Esophagus muscularis mucosa (tissue), 4 donors: ENCODE measurements at regions not wholly inside any gene's neighbourhood (a gene's known extent, or its start where the extent isn't known, plus 50 kb on each side); places are given as distances from the start of the nearest gene placed in this dataset.
A peak's percentile ranks its signal among the peaks of the same experiment; 100 is the strongest.
"Not testable (repeated sequence)": the region's sequence is repeated elsewhere in the genome, so short reads cannot be mapped to it uniquely, and the experiment has no call there.

ENCODE experiments used
- DNase-seq: peaks from one replicate; pipeline ENCODE4 v3.0.0-alpha.2; 2017; ENCODE audit errors: extremely low spot score
- H3K27ac ChIP-seq, 4 donors: fragments of 200-600 bp; sonication (generic); replicated peaks in 1 of 4; 1 replicate in 3 of 4; 2 replicates in 1 of 4; pipeline ENCODE4 v1.5.1; 2016 to 2019; ENCODE audit warnings: mild to moderate bottlenecking in 1 of 4
- H3K27me3 ChIP-seq, 4 donors: fragments of 200-600 bp; sonication (generic); one replicate each; pipeline versions ENCODE4 v1.5.1 to v1.6.0; 2016 to 2019
- H3K36me3 ChIP-seq, 4 donors: fragments of 200-600 bp; sonication (generic); one replicate each; pipeline ENCODE4 v1.5.1; 2016 to 2019
- H3K4me1 ChIP-seq, 4 donors: fragments of 200-600 bp; sonication (generic); one replicate each; pipeline ENCODE4 v1.5.1; 2016 to 2019
- H3K4me3 ChIP-seq, 4 donors: fragments of 200-600 bp; sonication (generic); 1 replicate in 2 of 4; 2 replicates in 2 of 4; pipeline ENCODE4 v1.5.1; 2016 to 2019; ENCODE audit warnings: mild to moderate bottlenecking in 4 of 4, moderate library complexity in 1 of 4
- H3K9me3 ChIP-seq, 4 donors: fragments of 200-600 bp; sonication (generic); 1 replicate in 3 of 4; 2 replicates in 1 of 4; pipeline ENCODE4 v1.5.1; 2016 to 2019
- CTCF ChIP-seq, 3 experiments: fragments of 200-600 bp in 2 of 3; fragments of 450-650 bp in 1 of 3; sonication (generic) in 2 of 3; IDR thresholded peaks; one replicate each; pipeline ENCODE4 v1.5.1; 2017 to 2019; ENCODE audit warnings: antibody characterized with exemption in 3 of 3, mild to moderate bottlenecking in 2 of 3, moderate library complexity in 1 of 3
- EP300 ChIP-seq: sonication (generic); formaldehyde crosslinking; IDR thresholded peaks from one replicate; pipeline ENCODE4 v1.6.1; 2017; ENCODE audit warnings: antibody characterized with exemption
- POLR2A ChIP-seq: fragments of 450-650 bp; IDR thresholded peaks from one replicate; pipeline ENCODE4 v1.6.1; 2017; ENCODE audit warnings: antibody characterized with exemption, moderate library complexity, mild to moderate bottlenecking, low read depth
- POLR2AphosphoS5 ChIP-seq, 2 donors: sonication (generic); formaldehyde crosslinking; IDR thresholded peaks; one replicate each; pipeline ENCODE4 v1.6.1; 2017; ENCODE audit warnings: antibody characterized with exemption in 2 of 2
- WGBS: methylation state at CpG from one replicate; pipeline ENCODE4 v1.1.5; 2018; 5-methylcytosine and 5-hydroxymethylcytosine counted together
- intact Hi-C: fragments of 100-400 bp; cut with DNase I; formaldehyde crosslinking; loops from one replicate; pipeline ENCODE4 v1.15.1; 2023

- Histone ChIP-seq H3K27ac (no peak overlapping the region), H3K27me3 (no peaks in the 10 kb centered on the region), H3K4me3 (no peak overlapping the region), H3K4me1 (no peaks in the 10 kb centered on the region), H3K9me3 (no peaks in the 10 kb centered on the region), H3K36me3 (no peaks in the 10 kb centered on the region)
- TF ChIP-seq POLR2A (no peak), CTCF (IDR thresholded peaks at IDR 0.05) (no peak), POLR2AphosphoS5 (IDR thresholded peaks at IDR 0.05) (no peak), EP300 (no peak)
- intact Hi-C loops, result no loop called here
- no peak for DNase-seq
- 51% methylated on average over 5 of the region's 5 CpGs for WGBS
Measured at GRCh38 chr19:20444202-20444885, 121.2 kb downstream of the ZNF737 start.

DNA sequence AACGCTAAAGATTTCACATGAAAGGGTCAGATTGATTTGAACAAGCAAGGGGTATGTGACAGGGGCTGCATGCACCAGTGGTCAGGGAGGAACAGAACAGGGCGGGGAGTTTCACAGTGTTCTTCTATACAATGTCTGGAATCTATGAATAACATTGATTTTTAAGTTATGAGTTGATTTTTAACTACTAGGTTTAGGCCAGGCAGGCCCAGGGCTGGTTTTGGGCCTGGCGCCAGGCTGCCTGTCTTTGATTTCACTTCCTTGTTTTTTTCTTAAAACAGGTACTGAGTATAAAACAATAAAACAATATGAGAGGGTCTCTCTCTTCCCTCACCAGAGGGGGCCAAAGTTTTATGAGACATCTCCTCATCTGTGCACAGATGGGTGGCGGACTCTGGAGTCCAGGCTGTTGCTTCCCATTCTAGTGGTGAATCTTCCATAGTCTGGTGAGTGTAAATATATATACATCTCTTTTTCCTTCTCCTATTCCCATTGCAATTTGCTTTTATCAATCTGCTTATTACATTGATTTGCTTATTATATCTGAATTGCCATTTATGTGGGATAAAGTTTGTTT is 133.2 kb downstream of the ZNF737 start:
- H3K27me3 ChIP-seq, H3K4me3 ChIP-seq, H3K36me3 ChIP-seq, H3K4me1 ChIP-seq, H3K27ac ChIP-seq, DNase-seq, H3K9me3 ChIP-seq, intact Hi-C loops: not testable (repeated sequence)
- 82% methylated on average over 4 of the region's 4 CpGs for WGBS

- no peak for DNase-seq
- WGBS, result 87% methylated on average over 5 of the region's 5 CpGs
- Histone ChIP-seq H3K4me3 (no peak overlapping the region), H3K27me3 (no peaks in the 10 kb centered on the region), H3K36me3 (no peaks in the 10 kb centered on the region), H3K9me3 (no peaks in the 10 kb centered on the region), H3K4me1 (no peaks in the 10 kb centered on the region), H3K27ac (no peak overlapping the region)
- TF ChIP-seq POLR2AphosphoS5 (IDR thresholded peaks at IDR 0.05), result no peak
- TF ChIP-seq EP300, result no peak
- no peak for TF ChIP-seq CTCF (IDR thresholded peaks at IDR 0.05)
- TF ChIP-seq POLR2A, result no peak
- intact Hi-C loops, result no loop called here
Measured at GRCh38 chr19:20431826-20432225, 133.8 kb downstream of the ZNF737 start.

- peaks cover 0 to 10% (median 6%) of the 10 kb centered on the region in 4 donors for H3K4me1 ChIP-seq
- intact Hi-C loops, result loop anchor here (10.0 kb wide), 1 partner anchor 351 kb away; the partner anchor contains the start of gene ZNF66
- H3K36me3 ChIP-seq, result no peaks in the 10 kb centered on the region
- WGBS, result 7% methylated on average over 44 of the region's 44 CpGs
- no peak for TF ChIP-seq POLR2A
- TF ChIP-seq POLR2AphosphoS5 (IDR thresholded peaks at IDR 0.05), result peak; percentile 43 to 60
- no peaks in the 10 kb centered on the region for H3K9me3 ChIP-seq
- peak overlapping the region; percentile 85 to 90 (median 88) for H3K27ac ChIP-seq
- H3K27me3 ChIP-seq, result no peaks in the 10 kb centered on the region
- H3K4me3 ChIP-seq, result peak overlapping the region; percentile 66 to 75 (median 70)
- no peak for DNase-seq
Measured at GRCh38 chr19:20423381-20424197, 142.0 kb downstream of the ZNF737 start.

GRCh38 chr19:20422216-20423205 is 143.1 kb downstream of the ZNF737 start:
- no peaks in the 10 kb centered on the region for H3K27me3 ChIP-seq
- H3K27ac ChIP-seq, result peak overlapping the region; percentile 85 to 90 (median 88)
- WGBS, result 87% methylated on average over 21 of the region's 22 CpGs
- intact Hi-C loops, result loop anchor here (10.0 kb wide), 1 partner anchor 352 kb away; the partner anchor contains the start of gene ZNF66
- no peaks in the 10 kb centered on the region for H3K36me3 ChIP-seq
- peaks cover 0 to 10% (median 6%) of the 10 kb centered on the region in 4 donors for H3K4me1 ChIP-seq
- TF ChIP-seq CTCF (IDR thresholded peaks at IDR 0.05) (no peak), POLR2AphosphoS5 (IDR thresholded peaks at IDR 0.05) (no peak), EP300 (no peak), POLR2A (no peak)
- no peak for DNase-seq
- peak overlapping the region; percentile 66 to 75 (median 70) for H3K4me3 ChIP-seq
- no peaks in the 10 kb centered on the region for H3K9me3 ChIP-seq
